ENCODE measurements at regions not wholly inside any gene's neighbourhood (a gene's known extent, or its start where the extent isn't known, plus 50 kb on each side); places are given as distances from the start of the nearest gene placed in this dataset.
"Not testable (repeated sequence)": the region's sequence is repeated elsewhere in the genome, so short reads cannot be mapped to it uniquely, and the experiment has no call there.

- not testable (repeated sequence) for H3K4me3 ChIP-seq (ENCODE audit: low read depth, low read length); DNase-seq (ENCODE audit: low read depth)
Measured at GRCh38 chr10:130518921-130519320, 382.7 kb downstream of the GLRX3 start.

- no peak overlapping the region for H3K4me3 ChIP-seq (ENCODE audit: low read depth, low read length)
- no peak for DNase-seq (ENCODE audit: low read depth)
Measured at GRCh38 chr10:130519791-130520190, 383.6 kb downstream of the GLRX3 start.

GRCh38 chr10:130531312-130531711 lies 395.1 kb downstream of the GLRX3 start:
- no peak for DNase-seq (ENCODE audit: low read depth)
- H3K4me3 ChIP-seq (ENCODE audit: low read depth, low read length): no peak overlapping the region

- H3K4me3 ChIP-seq (ENCODE audit: low read depth, low read length): no peak overlapping the region
- DNase-seq (ENCODE audit: low read depth): no peak
Measured at GRCh38 chr10:130541090-130541489, 404.9 kb downstream of the GLRX3 start.

GRCh38 chr10:130542761-130543160 lies 406.6 kb downstream of the GLRX3 start:
- DNase-seq (ENCODE audit: low read depth): no peak
- H3K4me3 ChIP-seq (ENCODE audit: low read depth, low read length): no peak overlapping the region

GRCh38 chr10:130543794-130544193 lies 407.6 kb downstream of the GLRX3 start:
- no peak overlapping the region for H3K4me3 ChIP-seq (ENCODE audit: low read depth, low read length)
- DNase-seq (ENCODE audit: low read depth): no peak

- no peak for DNase-seq (ENCODE audit: low read depth)
- H3K4me3 ChIP-seq (ENCODE audit: low read depth, low read length): no peak overlapping the region
Measured at GRCh38 chr10:130545122-130545521, 408.9 kb downstream of the GLRX3 start.

- DNase-seq (ENCODE audit: low read depth): no peak
- H3K4me3 ChIP-seq (ENCODE audit: low read depth, low read length): no peak overlapping the region
Measured at GRCh38 chr10:130545697-130546096, 409.5 kb downstream of the GLRX3 start.

- DNase-seq (ENCODE audit: low read depth): no peak
- no peak overlapping the region for H3K4me3 ChIP-seq (ENCODE audit: low read depth, low read length)
Measured at GRCh38 chr10:130546841-130547240, 410.6 kb downstream of the GLRX3 start.

GRCh38 chr10:130547368-130547767 lies 411.2 kb downstream of the GLRX3 start:
- DNase-seq (ENCODE audit: low read depth): no peak
- H3K4me3 ChIP-seq (ENCODE audit: low read depth, low read length): no peak overlapping the region

- DNase-seq (ENCODE audit: low read depth): no peak
- no peak overlapping the region for H3K4me3 ChIP-seq (ENCODE audit: low read depth, low read length)
Measured at GRCh38 chr10:130550952-130551674, 414.9 kb downstream of the GLRX3 start.

- DNase-seq (ENCODE audit: low read depth): no peak
- no peak overlapping the region for H3K4me3 ChIP-seq (ENCODE audit: low read depth, low read length)
Measured at GRCh38 chr10:130551676-130552075, 415.5 kb downstream of the GLRX3 start.

GRCh38 chr10:130553826-130554225 lies 417.6 kb downstream of the GLRX3 start:
- no peak for DNase-seq (ENCODE audit: low read depth)
- H3K4me3 ChIP-seq (ENCODE audit: low read depth, low read length): no peak overlapping the region

- no peak for DNase-seq (ENCODE audit: low read depth)
- no peak overlapping the region for H3K4me3 ChIP-seq (ENCODE audit: low read depth, low read length)
Measured at GRCh38 chr10:130554701-130555410, 418.7 kb downstream of the GLRX3 start.

GRCh38 chr10:130555411-130555750 lies 419.2 kb downstream of the GLRX3 start:
- no peak overlapping the region for H3K4me3 ChIP-seq (ENCODE audit: low read depth, low read length)
- no peak for DNase-seq (ENCODE audit: low read depth)

- no peak overlapping the region for H3K4me3 ChIP-seq (ENCODE audit: low read depth, low read length)
- no peak for DNase-seq (ENCODE audit: low read depth)
Measured at GRCh38 chr10:130557181-130557845, 421.1 kb downstream of the GLRX3 start.

GRCh38 chr10:130558746-130559546 lies 422.8 kb downstream of the GLRX3 start:
- H3K4me3 ChIP-seq (ENCODE audit: low read depth, low read length): no peak overlapping the region
- no peak for DNase-seq (ENCODE audit: low read depth)

- H3K4me3 ChIP-seq (ENCODE audit: low read depth, low read length): no peak overlapping the region
- DNase-seq (ENCODE audit: low read depth): no peak
Measured at GRCh38 chr10:130559547-130559880, 423.3 kb downstream of the GLRX3 start.

- no peak for DNase-seq (ENCODE audit: low read depth)
- no peak overlapping the region for H3K4me3 ChIP-seq (ENCODE audit: low read depth, low read length)
Measured at GRCh38 chr10:130560116-130560515, 423.9 kb downstream of the GLRX3 start.

GRCh38 chr10:130560573-130560972 lies 424.4 kb downstream of the GLRX3 start:
- no peak for DNase-seq (ENCODE audit: low read depth)
- H3K4me3 ChIP-seq (ENCODE audit: low read depth, low read length): no peak overlapping the region

Measured in skeletal muscle cell (primary cell).